Fibroblast of skin of abdomen (primary cell): ENCODE measurements at regions not wholly inside any gene's neighbourhood (a gene's known extent, or its start where the extent isn't known, plus 50 kb on each side); places are given as distances from the start of the nearest gene placed in this dataset.
A peak's percentile ranks its signal among the peaks of the same experiment; 100 is the strongest.
"Not testable (repeated sequence)": the region's sequence is repeated elsewhere in the genome, so short reads cannot be mapped to it uniquely, and the experiment has no call there.

Experiments used
- DNase-seq: peaks from one replicate; pipeline ENCODE4 v3.0.0-alpha.2; 2013

DNA sequence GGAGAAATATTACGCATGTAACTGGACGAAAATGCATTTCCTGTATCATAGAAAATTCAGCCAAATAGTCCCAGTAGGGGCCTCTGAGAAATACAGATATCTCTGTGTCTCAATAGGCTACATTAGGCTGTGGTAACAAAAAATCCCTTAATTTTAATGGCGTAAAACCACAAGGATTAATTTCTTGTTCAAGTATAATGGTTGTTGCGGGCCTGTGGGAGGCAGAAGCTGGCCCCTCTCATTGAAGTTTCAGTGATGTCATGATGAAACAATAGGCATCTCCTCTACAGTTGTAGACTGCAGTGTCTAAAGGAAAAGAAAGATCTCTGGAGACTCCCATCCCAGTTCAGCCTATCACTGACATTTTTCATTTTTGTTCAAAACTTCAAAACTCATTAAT lies 1625.6 kb upstream of the C9orf72 start:
- DNase-seq, result no peak

- DNase-seq, result no peak
Measured at GRCh38 chr9:29199975-29200374, 1626.7 kb upstream of the C9orf72 start.

DNA sequence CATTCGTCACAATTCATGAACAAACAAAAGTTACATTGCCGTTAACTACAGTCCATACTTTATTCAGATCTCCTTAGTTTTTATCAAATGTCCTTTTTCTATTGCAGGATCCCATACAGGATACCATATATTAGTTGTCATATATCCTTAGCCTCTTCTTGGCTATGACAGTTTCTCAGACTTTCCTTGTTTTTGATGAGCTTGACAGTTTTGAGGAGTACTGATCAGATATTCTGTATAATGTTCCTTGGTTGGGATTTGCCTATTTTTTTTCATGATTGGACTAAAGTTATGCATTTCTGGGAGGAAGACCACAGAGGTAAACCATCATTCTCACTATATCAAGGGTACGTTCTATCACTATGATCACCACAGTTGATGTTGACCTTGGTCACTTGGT lies 1627.4 kb upstream of the C9orf72 start:
- DNase-seq, result no peak

DNA sequence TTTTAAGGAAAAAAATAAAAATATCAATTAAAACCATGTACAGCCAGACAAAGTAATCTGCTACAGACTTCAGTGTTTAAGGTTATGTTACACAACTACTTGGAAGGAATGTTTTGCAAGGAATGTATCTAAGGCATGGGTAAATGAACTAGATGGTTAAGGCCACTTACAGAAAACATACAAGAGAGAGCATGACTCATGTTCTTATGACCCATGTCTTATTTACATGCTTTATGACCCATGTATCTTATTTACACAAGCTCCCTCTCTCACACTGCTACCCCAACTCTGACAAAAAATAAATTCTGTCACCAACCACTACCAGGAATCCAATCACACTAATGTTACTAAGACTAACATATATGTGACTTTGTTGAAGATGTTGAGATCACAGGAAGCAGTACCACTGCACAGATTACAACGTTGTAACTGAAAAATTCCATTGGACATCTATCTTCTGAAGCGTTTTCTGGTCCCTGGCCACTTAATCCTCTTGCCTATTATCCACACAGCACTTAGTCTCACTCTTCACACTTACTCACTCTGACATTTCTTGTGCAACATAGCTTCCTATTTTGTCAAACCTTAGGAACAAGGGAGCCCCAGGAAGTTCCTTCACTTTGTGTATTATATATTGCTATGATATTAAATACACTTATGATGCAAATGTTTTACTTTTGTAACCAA lies 1630.1 kb upstream of the C9orf72 start:
- DNase-seq, result no peak

DNA sequence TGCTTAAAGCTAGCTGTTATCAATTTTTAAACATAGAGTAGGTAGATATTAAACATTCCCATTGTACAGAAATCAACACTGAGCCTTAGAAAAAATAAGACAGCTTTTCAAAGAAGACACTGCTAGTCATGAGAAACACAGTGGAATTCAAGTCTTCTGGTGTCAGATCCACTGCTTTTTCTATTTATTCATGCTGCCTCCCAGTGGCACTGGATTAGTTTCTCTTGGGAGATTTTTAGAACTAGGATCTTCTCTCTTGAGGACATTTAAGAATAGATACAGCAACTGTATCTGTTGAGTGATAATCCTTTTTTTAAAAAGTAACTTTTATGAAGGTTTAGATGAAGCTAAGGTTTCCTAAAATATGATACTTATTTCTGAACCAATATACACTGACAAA lies 1635.4 kb upstream of the C9orf72 start:
- DNase-seq, result no peak

- DNase-seq, result no peak
Measured at GRCh38 chr9:29209748-29210291, 1636.5 kb upstream of the C9orf72 start.

DNA sequence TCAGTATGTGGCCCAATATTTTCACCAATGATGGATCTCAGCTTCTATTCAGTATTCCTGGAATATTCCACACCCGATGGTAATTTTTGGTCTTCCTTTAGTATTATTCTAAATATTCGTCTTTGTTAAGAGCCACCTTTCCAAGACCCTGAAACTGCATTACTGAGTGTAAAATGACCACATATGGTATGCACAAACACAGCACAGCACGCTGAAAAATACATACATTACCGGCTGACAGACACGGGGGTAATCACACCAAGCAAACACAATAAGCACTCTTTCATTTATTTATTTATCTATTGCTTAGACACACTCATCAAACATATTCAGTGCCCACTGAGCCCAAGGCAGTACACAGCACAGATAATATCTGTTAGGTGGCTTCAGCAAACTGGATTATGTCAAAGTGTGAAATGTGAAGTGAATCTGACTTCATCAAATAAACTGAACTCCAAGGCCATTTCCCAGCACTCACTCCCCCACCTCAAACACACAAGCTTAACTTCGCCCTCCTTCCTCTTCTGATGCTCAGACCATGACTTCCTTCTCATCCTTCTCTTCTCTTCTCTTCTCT lies 1637.8 kb upstream of the C9orf72 start:
- DNase-seq, result no peak

GRCh38 chr9:29211580-29212396 lies 1638.5 kb upstream of the C9orf72 start:
- DNase-seq, result peak; percentile 27

GRCh38 chr9:29212397-29213387 lies 1639.4 kb upstream of the C9orf72 start:
- no peak for DNase-seq

DNA sequence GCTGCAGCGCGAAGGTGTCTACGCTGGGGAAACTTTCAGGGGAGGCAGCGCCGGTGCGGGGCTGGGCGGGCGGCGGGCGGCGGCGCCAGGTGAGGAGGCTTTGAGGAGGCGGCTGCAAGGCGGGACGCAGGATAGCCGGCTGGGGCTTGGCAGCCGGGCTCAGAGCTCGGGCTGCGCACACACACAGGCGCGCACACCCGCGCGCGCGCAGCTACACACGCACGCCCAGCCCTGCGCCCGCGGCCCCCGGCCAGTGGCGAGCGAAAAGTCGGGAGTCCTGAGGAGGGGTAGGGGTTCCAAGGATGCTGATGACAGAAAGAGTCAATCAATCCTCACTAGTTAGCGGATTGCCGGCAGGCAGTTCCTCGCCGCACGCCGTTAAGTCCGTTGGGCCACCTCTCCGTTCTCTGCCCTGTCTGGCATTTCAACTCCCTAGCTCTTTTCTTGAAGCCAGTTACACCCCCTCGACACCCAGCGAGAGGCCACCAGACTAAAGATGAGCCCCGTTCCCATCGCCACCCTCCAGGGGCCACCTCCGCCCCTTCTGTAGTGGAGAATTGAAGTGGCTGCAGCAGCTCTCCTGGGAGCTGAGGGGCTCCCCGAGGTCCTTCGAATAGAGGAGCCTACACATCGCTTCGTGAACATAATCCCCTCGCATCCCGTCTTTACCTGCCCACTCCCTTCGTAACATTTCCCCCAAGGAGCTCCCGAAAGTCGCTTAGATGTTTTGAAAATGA lies 1640.3 kb upstream of the C9orf72 start, which contains the start of gene LINGO2:
Gene LINGO2, minus strand, starts transcription at position 185 of the 737 bp plus-strand sequence.
- DNase-seq, result no peak

DNA sequence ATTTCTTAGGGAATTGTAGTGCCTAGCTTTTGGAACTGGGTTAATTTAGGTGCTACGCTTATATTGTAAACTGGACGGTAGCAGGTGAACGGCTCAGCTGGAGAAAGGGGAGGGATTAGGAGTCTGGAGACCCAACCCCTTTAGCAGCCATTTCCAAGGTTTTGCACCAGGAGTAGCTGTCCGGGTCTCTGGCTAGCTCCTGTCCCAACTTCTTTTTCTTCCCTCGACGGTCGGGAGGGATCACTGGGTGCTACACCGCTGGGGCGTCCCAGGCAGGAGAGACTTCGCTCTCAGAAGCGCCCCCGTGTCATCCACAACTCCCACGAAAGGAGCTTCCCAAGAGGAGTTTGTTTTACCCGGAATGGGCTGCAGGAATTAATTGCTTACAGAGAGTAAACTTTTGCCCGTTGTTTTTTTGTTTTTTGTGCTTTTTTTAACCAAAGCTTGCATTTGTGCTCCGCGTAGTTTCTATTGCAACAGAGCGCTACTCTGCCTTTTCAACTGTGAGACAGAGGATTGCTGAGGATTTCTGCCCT lies 1640.9 kb upstream of the C9orf72 start:
- peak; percentile 3 for DNase-seq

- DNase-seq, result no peak
Measured at GRCh38 chr9:29214690-29215253, 1641.5 kb upstream of the C9orf72 start.

DNA sequence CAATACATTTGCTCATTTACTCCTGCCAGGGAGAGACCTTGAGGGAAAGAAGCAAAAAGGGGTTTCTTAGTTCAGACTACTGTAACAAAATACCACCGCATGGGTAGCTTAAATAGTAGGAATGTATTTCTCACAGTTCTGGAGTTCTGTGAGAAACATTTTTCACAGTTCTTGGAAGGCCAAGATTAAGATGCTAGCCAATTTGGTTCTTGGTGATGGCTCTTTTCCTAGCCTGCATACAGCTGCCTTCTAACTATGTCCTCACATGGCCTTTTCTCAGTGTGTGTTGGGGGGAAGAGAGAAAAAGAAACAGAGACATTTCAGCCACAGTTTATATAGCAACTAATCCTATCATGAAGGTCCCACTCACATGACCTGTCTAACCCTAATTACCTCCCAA lies 1644.7 kb upstream of the C9orf72 start:
- DNase-seq, result no peak

GRCh38 chr9:29220596-29221251 lies 1647.4 kb upstream of the C9orf72 start:
- no peak for DNase-seq

DNA sequence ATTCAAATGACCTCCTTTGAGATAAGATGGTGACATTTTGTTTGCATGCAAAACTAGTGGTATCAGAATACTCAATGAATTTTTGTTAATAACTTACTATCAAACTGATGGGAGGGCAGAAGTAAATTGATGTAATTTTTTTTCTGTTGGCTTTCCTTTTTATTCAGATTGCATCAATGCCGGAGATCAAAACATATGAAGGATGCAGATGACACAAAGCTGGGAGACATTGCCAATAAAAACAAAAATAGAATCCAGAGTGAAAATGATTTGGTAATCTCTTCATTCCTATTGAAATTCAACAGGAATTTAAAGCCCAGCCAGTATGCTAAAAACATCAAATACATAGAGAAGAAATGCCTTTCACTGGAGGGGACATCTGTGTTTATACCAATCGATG lies 1655.3 kb upstream of the C9orf72 start:
- no peak for DNase-seq

DNA sequence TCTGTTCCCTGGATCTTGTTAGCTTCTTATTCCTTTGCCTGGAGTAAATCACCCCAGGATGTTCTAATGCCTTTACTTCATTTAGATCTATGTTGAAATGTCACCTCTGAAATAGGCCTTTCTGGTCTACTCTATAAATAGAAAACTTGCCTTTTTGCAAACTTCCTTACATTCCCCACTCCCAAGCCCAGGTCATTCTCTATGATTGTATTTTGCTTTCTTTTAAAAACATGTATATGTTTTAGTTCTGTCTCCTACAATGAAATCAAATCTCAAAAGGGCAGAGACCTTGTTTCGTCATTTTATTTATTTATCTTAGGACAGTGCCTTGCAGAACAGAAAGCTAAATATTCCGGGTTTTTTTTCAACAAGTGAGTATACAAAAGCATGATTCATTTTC lies 1657.7 kb upstream of the C9orf72 start:
- no peak for DNase-seq

GRCh38 chr9:29233193-29233592 lies 1659.9 kb upstream of the C9orf72 start:
- DNase-seq, result no peak

- no peak for DNase-seq
Measured at GRCh38 chr9:29241320-29241719, 1668.0 kb upstream of the C9orf72 start.

- DNase-seq, result no peak
Measured at GRCh38 chr9:29245351-29245750, 1672.1 kb upstream of the C9orf72 start.

- not testable (repeated sequence) for DNase-seq
Measured at GRCh38 chr9:29270400-29270799, 1697.1 kb upstream of the C9orf72 start.
